GM12874 (cell line): ENCODE measurements at regions not wholly inside any gene's neighbourhood (a gene's known extent, or its start where the extent isn't known, plus 50 kb on each side); places are given as distances from the start of the nearest gene placed in this dataset.

Source experiments
- CTCF ChIP-seq: IDR thresholded peaks from 2 replicates; pipeline ENCODE4 v1.5.1; 2011; ENCODE audit warnings: low read depth, mild to moderate bottlenecking, control low read depth, low read length, moderate library complexity; ENCODE audit not compliant: insufficient read depth

DNA sequence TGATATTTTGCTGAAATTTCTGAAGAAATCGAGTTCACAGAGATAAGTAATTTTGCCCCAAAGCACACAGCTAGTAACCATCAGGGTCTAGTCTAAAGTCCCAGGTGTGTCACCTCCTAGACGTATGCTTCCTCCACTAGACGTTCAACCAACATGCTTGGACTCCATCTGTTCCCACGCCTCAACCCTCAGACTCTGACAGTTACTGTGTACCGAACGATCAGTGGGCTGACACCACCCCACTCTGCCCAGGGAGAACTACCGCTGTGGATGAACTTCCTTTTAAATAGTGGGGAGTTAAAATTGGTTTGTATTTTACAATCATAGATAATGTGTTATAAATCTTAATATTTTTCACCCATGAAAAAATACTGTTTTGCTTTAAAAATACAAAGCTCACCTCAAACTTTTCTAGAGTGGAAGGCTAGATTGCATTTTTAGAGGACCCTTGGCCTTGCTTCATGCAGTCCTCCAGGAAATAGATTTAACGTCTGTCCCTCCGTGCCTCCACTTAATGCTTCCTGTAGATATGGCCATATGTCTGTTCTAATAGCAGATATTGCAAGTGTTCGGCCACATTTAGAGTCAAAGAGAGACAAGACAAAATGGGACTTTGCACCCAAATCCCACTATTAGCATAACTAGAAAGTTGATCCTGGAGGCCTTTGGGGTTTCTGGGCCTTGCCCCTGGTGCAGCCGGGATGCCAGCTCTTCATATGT, 91.4 kb upstream of the ZPBP start:
- TF ChIP-seq CTCF: no peak

DNA sequence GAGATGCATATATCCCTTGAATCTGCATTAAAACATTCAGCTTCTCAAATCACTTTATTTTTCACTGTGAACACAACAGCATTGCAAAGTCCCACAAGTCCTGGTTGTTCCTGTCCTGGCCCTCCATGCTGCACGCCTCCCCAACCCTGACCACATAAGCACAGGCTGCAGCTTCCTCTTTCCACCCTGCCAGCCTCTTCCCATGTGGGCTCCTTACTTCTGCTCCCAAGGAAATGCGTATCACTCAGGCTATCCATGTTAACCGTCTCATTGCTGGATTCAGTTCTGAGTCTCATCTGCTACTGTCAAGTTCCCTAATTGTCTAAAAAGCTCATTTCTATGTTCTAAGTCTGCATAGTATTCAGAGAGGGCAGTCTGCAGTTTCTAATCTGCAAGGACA, 89.7 kb upstream of the ZPBP start:
- TF ChIP-seq CTCF: no peak

GRCh38 chr7:50181081-50181480, 88.0 kb upstream of the ZPBP start:
- no peak for TF ChIP-seq CTCF

DNA sequence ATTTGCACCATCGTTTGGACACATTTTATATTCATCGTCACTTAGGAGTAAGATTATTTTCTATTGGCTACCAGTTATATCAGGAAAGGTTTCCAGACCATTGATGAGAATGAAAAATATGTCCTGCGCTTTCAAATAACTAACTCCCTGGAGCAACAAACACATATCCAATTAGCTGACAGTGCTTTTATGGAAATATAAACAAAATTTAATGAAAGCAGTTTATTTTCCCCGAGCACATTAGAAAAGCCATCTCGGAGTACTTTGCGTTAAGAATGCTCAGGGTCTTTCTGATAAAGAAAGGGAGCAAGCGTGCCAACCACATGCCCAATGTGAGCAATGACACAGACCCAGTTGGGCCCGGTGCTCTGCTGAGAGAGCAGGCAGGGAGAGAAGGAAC, 85.1 kb upstream of the ZPBP start:
- no peak for TF ChIP-seq CTCF

- TF ChIP-seq CTCF: no peak
These were observed 81.9 kb upstream of the ZPBP start for GRCh38 chr7:50174948-50175347.

- TF ChIP-seq CTCF: no peak
These were observed 74.2 kb upstream of the ZPBP start for GRCh38 chr7:50166997-50167965.

- TF ChIP-seq CTCF: no peak
These were observed 71.6 kb upstream of the ZPBP start for GRCh38 chr7:50164559-50165170.
